GM12892 (cell line): ENCODE measurements at regions not wholly inside any gene's neighbourhood (a gene's known extent, or its start where the extent isn't known, plus 50 kb on each side); places are given as distances from the start of the nearest gene placed in this dataset.

Experiments used
- POLR2A ChIP-seq: IDR thresholded peaks from 2 replicates; pipeline ENCODE4 v1.6.1; 2011; ENCODE audit warnings: low read depth, low read length, control low read depth
- POLR2AphosphoS5 ChIP-seq: IDR thresholded peaks from 2 replicates; pipeline ENCODE4 v1.6.1; 2011; ENCODE audit warnings: low read depth, low read length, control low read depth
- TAF1 ChIP-seq: IDR thresholded peaks from 2 replicates; pipeline ENCODE4 v1.6.1; 2011; ENCODE audit warnings: low read depth, mild to moderate bottlenecking, control low read depth, low read length, borderline replicate concordance

DNA sequence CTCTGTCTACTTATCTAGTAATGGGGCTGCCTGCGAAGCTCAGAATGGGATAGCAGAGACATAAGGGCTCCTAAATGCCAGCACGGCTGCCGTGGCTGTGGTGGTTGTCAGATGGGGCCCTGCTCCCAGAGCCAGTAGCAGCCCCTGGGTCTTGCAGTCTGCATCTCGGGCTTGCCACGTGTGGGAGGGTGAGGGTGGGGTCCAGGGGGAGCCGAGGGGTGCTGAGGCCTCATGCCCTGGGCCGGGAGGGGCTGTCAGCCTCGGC is 88.8 kb upstream of the GSE1 start:
- TF ChIP-seq POLR2AphosphoS5 (no peak), POLR2A (no peak), TAF1 (no peak)
